PC-3 (cell line): ENCODE measurements at regions not wholly inside any gene's neighbourhood (a gene's known extent, or its start where the extent isn't known, plus 50 kb on each side); places are given as distances from the start of the nearest gene placed in this dataset.

Experiments used
- ATAC-seq: fragments of 200-7000 bp; cut with Tn5 transposase; 2 replicates; pipeline ENCODE4 v1.9.1; 2020; ENCODE audit warnings: mild to moderate bottlenecking, moderate library complexity
- BruUV-seq: library from RNA; stranded (reverse); fragments of 400-500 nt; replicated peaks from 2 replicates; lab custom pipeline; 2021; lab: Mats Ljungman, UMichigan
- CTCF ChIA-PET: fragments of 300-600 bp; sonication (Branson Sonifier 250); formaldehyde crosslinking; loops from one replicate; lab custom pipeline; 2022; ENCODE audit warnings: antibody characterized with exemption; lab: Charles Lee
- POLR2A ChIA-PET: fragments of 300-600 bp; sonication (Branson Sonifier 250); formaldehyde crosslinking; loops from one replicate; lab custom pipeline; 2022; ENCODE audit warnings: antibody characterized with exemption; ENCODE audit not compliant: unreplicated experiment; lab: Charles Lee
- DNase-seq: peaks from one replicate; pipeline ENCODE4 v3.0.0-alpha.2; 2015
- H2AFZ ChIP-seq: fragments of 300-600 bp; sonication (generic); 2 replicates; pipeline ENCODE4 v1.6.0; 2016; ENCODE audit warnings: antibody characterized with exemption, low read length
- H3F3A ChIP-seq: fragments of 300-600 bp; sonication (generic); one replicate; pipeline ENCODE4 v1.6.0; 2017; ENCODE audit warnings: antibody characterized with exemption, low read length, control low read depth, mild to moderate bottlenecking; ENCODE audit not compliant: unreplicated experiment
- H3K27ac ChIP-seq: fragments of 300-600 bp; sonication (generic); 2 replicates; pipeline ENCODE4 v1.5.1; 2016; ENCODE audit warnings: mild to moderate bottlenecking, low read length
- H3K27me3 ChIP-seq: fragments of 300-600 bp; sonication (generic); 2 replicates; pipeline ENCODE4 v1.6.1; 2016; ENCODE audit warnings: low read length, mixed read lengths
- H3K36me3 ChIP-seq: fragments of 300-600 bp; sonication (generic); 2 replicates; pipeline ENCODE4 v1.6.1; 2016; ENCODE audit warnings: low read depth, mixed run types, low read length, mixed read lengths
- H3K4me1 ChIP-seq: fragments of 300-600 bp; sonication (generic); 2 replicates; pipeline ENCODE4 v1.5.1; 2016; ENCODE audit warnings: low read length; ENCODE audit not compliant: insufficient read depth
- H3K4me2 ChIP-seq: fragments of 300-600 bp; sonication (generic); 2 replicates; pipeline ENCODE4 v1.6.0; 2016; ENCODE audit warnings: low read length
- H3K4me3 ChIP-seq: fragments of 300-600 bp; sonication (generic); 2 replicates; pipeline ENCODE4 v1.5.1; 2016; ENCODE audit warnings: mild to moderate bottlenecking, low read length, mixed read lengths
- H3K79me2 ChIP-seq: fragments of 300-600 bp; sonication (generic); 2 replicates; pipeline ENCODE4 v1.6.1; 2017; ENCODE audit warnings: low read length, mixed read lengths
- H3K9ac ChIP-seq: fragments of 300-600 bp; sonication (generic); 2 replicates; pipeline ENCODE4 v1.6.0; 2016; ENCODE audit warnings: mild to moderate bottlenecking, low read length
- H3K9me2 ChIP-seq: fragments of 300-600 bp; sonication (generic); replicated peaks from 2 replicates; pipeline ENCODE4 v1.6.1; 2016; ENCODE audit warnings: mixed run types, low read length, mixed read lengths
- H3K9me3 ChIP-seq: fragments of 300-600 bp; sonication (generic); 2 replicates; pipeline ENCODE4 v1.6.1; 2016; ENCODE audit warnings: low read length, mixed read lengths
- H4K20me1 ChIP-seq: fragments of 300-600 bp; sonication (generic); 2 replicates; pipeline ENCODE4 v1.6.1; 2016; ENCODE audit warnings: low read length, mixed read lengths
- EZH2 ChIP-seq: fragments of 300-600 bp; sonication (generic); IDR thresholded peaks from one replicate; pipeline ENCODE4 v1.6.1; 2017; ENCODE audit warnings: antibody characterized with exemption, mild to moderate bottlenecking, low read length; ENCODE audit not compliant: unreplicated experiment
- EZH2phosphoT487 ChIP-seq: fragments of 300-600 bp; sonication (generic); IDR thresholded peaks from 2 replicates; pipeline ENCODE4 v1.6.1; 2018; ENCODE audit warnings: mild to moderate bottlenecking, antibody characterized with exemption, low read length, borderline replicate concordance
- intact Hi-C: fragments of 100-400 bp; cut with micrococcal nuclease; formaldehyde crosslinking; loops from 2 replicates; pipeline ENCODE4 v1.9.0; 2023
- TF ChIP-seq, protein P1 (sequence below): fragments of 300-600 bp; sonication (generic); conservative IDR thresholded peaks from 2 replicates; pipeline ENCODE4 v1.5.1; 2017; ENCODE audit warnings: antibody characterized with exemption, low read depth, mild to moderate bottlenecking, low read length

DNA sequence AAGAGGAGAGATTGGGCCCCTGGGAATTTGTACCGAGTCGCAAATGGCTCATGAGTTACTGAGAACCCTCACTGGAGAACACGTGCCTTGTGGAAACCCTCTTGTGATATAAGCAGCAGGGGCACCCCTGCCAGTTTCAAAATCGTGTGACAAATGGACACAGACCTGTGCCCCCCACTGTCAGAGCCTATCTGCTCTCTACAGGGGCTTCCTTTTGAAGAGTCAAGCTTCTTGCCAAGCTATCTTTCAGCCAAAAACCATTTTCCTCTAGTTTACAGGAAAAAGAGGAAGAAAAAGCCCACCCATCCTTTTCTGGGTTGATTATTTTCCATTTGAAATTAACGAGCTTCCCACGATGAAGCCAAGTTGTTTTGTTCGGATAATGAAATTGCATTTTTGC lies 64.1 kb upstream of the MPP7 start:
- DNase-seq (no peak), ATAC-seq (no peak)
- Histone ChIP-seq H3K27me3 (no peaks in the 10 kb centered on the region), H3K9me3 (no peaks in the 10 kb centered on the region), H3K36me3 (no peaks in the 10 kb centered on the region), H3K27ac (no peak overlapping the region), H2AFZ (no peak overlapping the region), H3K9ac (no peak overlapping the region), H4K20me1 (no peaks in the 10 kb centered on the region), H3K79me2 (no peaks in the 10 kb centered on the region), H3F3A (no peaks in the 10 kb centered on the region), H3K4me3 (no peak overlapping the region), H3K4me1 (no peaks in the 10 kb centered on the region), H3K9me2 (no peaks in the 10 kb centered on the region), H3K4me2 (no peak overlapping the region)
- TF ChIP-seq, protein P1, sequence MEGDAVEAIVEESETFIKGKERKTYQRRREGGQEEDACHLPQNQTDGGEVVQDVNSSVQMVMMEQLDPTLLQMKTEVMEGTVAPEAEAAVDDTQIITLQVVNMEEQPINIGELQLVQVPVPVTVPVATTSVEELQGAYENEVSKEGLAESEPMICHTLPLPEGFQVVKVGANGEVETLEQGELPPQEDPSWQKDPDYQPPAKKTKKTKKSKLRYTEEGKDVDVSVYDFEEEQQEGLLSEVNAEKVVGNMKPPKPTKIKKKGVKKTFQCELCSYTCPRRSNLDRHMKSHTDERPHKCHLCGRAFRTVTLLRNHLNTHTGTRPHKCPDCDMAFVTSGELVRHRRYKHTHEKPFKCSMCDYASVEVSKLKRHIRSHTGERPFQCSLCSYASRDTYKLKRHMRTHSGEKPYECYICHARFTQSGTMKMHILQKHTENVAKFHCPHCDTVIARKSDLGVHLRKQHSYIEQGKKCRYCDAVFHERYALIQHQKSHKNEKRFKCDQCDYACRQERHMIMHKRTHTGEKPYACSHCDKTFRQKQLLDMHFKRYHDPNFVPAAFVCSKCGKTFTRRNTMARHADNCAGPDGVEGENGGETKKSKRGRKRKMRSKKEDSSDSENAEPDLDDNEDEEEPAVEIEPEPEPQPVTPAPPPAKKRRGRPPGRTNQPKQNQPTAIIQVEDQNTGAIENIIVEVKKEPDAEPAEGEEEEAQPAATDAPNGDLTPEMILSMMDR: no peak
- TF ChIP-seq EZH2phosphoT487 (no peak), EZH2 (no peak)
- no TSS peak for BruUV-seq
- CTCF ChIA-PET: no interaction called here
- intact Hi-C loops: no loop called here
- POLR2A ChIA-PET: no interaction called here

DNA sequence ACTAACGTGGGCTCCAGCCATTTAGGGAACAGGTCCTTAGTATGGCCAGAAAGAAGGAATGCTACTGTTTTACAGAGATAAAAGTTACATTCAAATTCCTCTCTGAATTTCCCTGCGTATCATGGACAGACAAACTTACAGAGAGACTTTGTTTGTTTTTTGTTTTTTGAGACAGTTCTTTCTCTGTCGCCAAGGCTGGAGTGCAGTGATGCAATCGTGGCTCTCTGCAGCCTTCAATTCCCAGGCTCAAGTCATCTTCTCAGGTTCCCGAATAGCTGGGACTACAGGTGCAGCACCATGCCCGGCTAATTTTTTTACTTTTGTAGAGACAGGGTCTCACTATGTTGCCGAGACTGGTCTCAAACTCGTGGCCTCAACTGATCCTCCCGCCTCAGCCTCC lies 64.5 kb upstream of the MPP7 start:
- Histone ChIP-seq H3F3A (no peaks in the 10 kb centered on the region), H3K9ac (no peak overlapping the region), H4K20me1 (no peaks in the 10 kb centered on the region), H3K79me2 (no peaks in the 10 kb centered on the region), H3K4me2 (no peak overlapping the region), H2AFZ (no peak overlapping the region), H3K4me3 (no peak overlapping the region), H3K4me1 (no peaks in the 10 kb centered on the region), H3K9me2 (no peaks in the 10 kb centered on the region), H3K36me3 (no peaks in the 10 kb centered on the region), H3K9me3 (no peaks in the 10 kb centered on the region), H3K27me3 (no peaks in the 10 kb centered on the region), H3K27ac (no peak overlapping the region)
- intact Hi-C loops: no loop called here
- TF ChIP-seq EZH2 (no peak), EZH2phosphoT487 (no peak)
- TF ChIP-seq, protein P1: no peak
- DNase-seq: no peak
- ChIA-PET CTCF (no interaction called here), POLR2A (no interaction called here)
- BruUV-seq: no TSS peak
- ATAC-seq: no peak

DNA sequence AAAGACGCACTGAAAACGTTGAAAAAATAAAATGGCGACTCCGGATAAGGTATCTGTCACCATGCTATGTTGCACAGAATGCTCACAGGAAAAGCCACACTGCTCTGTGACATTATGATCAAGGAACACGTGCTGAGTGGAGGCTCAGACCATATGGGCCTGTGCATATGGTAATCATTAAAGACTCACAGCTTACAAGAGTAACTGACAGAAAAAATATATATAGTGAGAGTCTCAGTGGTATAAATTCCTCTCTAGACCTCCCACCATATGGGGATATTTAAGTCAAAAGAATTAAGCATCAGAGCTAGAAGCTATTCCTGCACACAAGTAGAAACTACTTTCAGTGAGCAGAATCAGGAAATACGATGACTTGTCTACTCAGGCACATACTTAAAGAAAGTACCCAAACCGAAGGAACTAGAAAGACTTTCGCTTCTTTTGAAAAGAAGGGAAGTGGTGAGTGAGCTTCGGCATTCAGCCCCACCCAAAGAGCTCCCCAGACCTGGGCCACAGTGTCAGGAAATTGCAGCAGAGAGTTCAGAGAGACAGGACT lies 65.1 kb upstream of the MPP7 start:
- CTCF ChIA-PET: no interaction called here
- no peaks in the 10 kb centered on the region for H3K4me1 ChIP-seq
- no peaks in the 10 kb centered on the region for H4K20me1 ChIP-seq
- no peaks in the 10 kb centered on the region for H3K27me3 ChIP-seq
- H3K9me2 ChIP-seq: no peaks in the 10 kb centered on the region
- H3K27ac ChIP-seq: no peak overlapping the region
- no peak overlapping the region for H2AFZ ChIP-seq
- H3K4me3 ChIP-seq: no peak overlapping the region
- no peaks in the 10 kb centered on the region for H3K9me3 ChIP-seq
- intact Hi-C loops: no loop called here
- no peak overlapping the region for H3K9ac ChIP-seq
- H3K79me2 ChIP-seq: no peaks in the 10 kb centered on the region
- ATAC-seq: no peak
- BruUV-seq: no TSS peak
- H3K36me3 ChIP-seq: no peaks in the 10 kb centered on the region
- POLR2A ChIA-PET: no interaction called here
- TF ChIP-seq EZH2phosphoT487 (no peak), EZH2 (no peak)
- TF ChIP-seq, protein P1: no peak
- no peak overlapping the region for H3K4me2 ChIP-seq
- no peaks in the 10 kb centered on the region for H3F3A ChIP-seq
- no peak for DNase-seq
